ENCODE measurements at regions not wholly inside any gene's neighbourhood (a gene's known extent, or its start where the extent isn't known, plus 50 kb on each side); places are given as distances from the start of the nearest gene placed in this dataset.

DNA sequence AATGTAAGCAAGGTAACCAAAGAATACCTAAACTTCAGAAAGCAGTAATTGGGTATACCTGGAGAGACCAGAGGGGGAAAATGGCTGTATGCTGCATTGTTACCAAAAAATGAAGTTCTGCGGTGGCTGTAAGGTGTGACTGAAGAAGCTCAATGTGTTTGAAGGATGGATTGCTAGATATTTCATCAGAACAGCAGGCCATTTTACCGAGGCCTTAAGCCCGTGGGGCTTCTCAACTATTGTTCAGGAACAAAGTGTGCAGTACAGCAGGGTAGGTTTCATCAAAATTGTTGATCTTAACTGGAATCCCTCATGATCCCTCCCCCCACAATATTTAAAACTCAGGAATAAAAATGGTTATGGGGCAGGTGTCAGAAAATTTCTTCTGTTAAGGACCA, 204.0 kb upstream of the GHITM start:
- no peak for DNase-seq (ENCODE audit: low read depth)

DNA sequence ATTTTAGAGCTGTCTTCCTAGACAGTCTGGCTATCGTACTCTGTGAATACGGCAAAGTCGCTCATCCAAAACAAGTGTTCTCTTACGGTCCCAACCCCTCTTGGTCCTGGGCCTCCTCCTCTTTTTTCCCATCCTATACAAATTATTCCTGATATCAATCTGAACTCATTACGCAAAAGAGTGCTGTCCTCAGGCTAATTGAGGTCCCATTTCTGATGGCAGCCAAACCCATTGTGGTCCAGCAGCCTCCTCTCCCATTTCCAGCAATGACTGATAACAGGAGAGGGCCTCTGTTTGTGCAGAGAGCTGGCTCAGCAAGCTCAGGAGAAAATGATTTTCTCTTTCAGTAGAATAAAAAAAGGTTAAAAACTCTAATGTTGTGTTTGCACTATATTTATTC, 203.4 kb upstream of the GHITM start:
- DNase-seq (ENCODE audit: low read depth) = no peak

DNA sequence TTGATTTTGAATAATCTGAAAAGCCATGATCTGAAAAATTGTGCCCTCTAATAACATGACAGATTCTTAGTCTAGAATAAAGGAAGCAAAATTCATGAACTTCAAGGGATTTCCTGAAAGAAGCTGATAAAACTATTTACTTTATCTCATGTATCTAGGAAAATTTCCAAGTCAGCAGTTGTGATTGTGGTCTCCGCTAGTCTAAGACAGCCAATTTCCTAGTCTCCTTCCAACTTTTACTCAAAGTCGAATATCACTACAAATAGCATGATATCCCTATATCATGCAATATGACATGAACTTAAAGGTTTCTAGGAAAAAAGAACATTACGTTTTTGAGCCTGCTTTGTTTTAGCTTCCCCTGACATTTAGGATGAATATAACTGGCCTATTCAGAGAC, 202.1 kb upstream of the GHITM start:
- DNase-seq (ENCODE audit: low read depth) = no peak

DNA sequence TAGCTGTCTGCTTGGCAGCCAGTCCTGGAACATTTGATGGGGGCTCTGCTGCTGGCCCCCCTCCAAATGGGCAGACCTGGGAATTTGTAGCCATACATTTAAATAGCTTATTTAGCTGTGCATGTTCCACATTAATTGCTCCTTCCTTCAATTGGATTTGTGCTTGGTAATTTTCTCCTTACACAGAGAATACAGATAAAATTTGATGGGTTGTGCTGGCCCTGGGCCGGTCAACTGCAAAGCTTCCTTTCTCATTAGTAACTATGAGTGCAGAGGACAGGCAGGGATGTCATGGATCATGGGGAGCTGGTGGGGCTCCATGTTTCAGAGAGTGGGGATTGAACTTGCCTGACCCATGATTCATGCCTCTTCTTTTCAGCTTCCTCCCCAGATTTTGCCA, 201.5 kb upstream of the GHITM start:
- DNase-seq (ENCODE audit: low read depth) = no peak

DNA sequence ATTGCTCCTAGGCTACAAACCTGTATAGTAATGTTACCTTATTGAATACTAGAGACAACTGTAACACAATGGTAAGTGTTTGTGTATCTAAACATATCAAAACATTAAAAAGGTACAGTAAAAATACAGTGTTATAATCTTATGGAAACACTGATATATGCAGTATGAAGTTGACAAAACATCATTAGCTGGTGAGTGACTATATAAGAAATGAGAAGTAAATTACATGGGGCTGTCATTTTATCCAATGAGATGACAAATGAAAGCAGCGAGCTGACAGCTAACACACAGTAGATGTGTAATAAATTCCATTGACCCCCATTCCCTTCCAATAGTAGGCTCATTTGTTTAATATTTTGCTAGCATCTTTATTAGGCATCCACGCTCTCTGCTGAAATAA, 198.1 kb upstream of the GHITM start:
- no peak for DNase-seq (ENCODE audit: low read depth)

DNA sequence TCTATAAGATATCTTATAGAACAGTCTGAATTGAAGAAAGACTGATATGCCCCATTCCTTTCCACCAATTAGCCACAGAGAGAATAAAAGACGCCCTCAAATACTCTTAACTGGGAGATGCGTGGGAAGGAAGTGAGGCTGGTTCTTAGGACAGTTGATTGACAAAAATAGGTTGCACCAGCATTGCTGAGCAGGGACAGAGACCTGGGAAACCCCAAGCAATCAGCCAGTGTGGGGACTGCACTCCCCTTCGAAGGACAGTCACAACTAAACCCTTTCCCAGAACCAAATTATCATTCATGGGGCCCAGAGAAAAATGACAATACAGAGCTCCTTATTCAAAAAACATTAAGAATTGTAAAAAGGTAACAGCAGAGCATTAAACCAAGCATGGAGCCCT, 196.9 kb upstream of the GHITM start:
- no peak for DNase-seq (ENCODE audit: low read depth)

DNA sequence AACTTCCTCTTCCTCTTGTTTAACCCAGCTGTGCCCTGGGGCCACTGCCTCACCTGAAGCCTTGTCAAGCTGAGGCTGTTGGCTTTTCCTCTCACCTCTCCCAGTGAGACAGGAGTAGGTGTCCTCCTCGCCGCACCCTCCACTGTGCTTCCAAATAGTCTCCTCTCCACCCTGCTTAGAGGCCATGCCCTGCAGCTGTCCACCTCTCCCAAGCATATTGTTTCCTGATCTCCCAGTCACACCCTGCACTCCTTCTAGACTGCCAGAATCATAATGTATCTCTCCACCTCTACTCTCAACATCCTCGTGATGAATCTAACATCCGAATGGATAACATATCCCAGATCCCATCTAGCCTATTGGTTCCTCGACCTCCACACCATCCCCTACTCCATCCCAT, 196.3 kb upstream of the GHITM start:
- DNase-seq (ENCODE audit: low read depth) = no peak

DNA sequence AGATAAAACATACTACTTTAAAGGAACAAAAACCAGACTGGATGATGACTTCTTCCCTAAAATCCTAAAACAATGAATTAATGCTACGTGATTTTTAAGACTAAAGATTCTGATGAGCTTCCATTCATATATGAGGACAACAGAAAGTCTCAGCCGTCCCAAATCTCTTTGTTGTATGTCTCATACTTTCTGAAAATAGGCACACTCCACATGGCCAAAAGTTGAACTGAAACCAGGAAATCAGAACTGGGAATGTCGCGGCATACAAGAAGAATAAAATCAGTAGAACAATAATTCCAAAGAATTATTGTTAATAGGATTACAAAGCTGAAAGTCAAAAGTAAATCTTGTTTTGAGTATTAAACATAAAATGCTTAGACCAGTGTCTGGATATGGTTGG, 195.4 kb upstream of the GHITM start:
- no peak for DNase-seq (ENCODE audit: low read depth)

DNA sequence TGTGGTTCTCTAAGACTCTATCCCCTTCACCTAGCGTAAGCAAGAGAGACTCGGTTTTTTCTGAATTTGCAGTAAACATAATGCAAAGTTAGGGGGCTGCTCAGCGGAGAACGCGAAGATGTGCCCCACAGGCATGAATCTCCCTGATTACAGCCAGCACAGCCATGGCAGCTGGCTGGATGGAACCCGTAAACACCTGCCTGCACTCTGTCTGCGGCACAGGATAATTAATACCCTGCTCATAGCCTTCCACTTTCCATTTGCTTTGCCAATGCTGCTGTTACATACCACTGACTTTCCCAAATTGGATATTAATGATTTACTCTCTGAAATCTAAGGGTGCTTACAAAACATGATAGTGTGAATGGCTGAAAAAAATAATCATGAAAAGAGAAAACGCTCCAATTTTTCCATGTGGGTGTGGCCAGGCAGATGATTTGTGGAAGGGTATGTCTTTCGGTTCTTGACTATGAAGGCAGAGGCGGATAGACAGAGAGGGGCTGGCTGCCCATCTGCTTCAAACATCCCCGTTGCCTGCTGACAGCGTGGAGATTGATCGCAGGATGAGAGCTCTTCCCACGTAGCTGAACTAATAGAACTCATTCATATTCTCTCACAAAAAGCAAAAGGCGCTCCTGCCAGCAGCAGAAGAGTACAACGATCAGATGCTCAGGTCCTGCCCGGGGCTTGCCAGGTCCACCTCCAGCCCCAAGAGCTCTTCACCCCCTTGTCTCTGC, 193.2 kb upstream of the GHITM start:
- DNase-seq (ENCODE audit: low read depth) = no peak

DNA sequence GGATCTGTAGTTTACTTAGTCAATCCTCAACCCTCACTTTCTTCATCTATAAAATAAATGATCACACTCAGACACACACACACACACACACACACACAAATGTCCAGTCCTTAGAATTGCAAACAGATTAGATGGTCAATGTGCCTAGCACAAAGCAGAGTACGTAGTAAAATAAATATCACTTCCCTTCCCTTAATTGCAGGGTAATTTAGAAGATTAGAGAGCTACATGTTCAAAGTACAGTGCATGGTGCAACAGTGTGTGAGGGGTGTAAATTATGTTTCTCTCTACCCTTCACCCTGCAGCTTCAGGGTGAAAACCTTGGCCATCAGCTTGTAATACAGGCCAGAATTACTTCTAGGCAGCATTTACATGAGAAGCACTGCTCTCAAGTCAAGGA, 187.0 kb upstream of the GHITM start:
- DNase-seq (ENCODE audit: low read depth) = no peak

DNA sequence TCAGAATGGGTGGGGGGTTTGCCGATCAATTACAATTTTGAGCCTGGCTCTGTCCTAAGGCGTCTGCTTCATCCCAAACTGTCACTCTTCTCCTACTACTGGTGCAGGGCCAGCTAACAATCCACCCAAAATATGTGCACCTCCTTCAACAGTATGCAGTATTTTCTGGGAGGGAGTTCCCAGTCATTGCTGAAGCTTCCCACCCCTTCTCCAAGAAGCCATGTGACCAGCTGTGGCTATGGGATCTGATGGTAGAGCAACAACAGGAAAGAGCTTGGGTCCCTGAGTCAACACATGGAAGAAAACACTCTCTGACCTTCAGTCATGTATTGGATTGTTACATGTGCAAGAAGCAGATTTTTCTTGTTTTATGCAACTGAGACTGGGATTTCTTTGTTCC, 185.7 kb upstream of the GHITM start:
- DNase-seq (ENCODE audit: low read depth) = no peak

DNA sequence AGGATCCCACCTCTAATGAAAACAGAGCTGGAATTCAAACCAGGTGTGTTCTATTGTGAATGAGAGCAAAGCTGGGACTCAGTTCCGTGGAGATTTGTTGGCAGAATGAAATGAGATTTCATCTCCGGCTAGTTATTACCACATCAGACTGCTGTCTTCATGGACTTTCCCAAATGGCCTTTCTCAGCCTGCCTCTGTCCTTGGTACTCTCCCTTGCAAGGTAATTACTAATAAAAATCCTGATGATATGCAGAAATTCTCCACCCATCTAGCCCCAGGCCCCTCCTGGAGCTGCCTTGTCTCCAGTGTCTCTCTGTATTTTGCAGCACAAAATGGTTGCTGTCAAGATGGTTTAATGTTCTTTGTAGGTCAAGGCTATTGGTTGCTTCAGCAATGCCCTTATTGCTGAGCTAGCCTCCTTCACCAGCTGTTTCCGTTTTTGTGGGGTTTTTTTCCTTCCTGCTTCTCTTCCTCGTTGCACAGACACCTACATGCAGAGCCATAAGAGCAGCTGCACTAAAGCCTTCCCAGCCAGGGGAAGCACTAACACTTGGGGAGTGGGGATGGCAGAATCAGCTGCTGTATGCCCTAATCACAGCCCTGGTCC, 185.0 kb upstream of the GHITM start:
- no peak for DNase-seq (ENCODE audit: low read depth)

DNA sequence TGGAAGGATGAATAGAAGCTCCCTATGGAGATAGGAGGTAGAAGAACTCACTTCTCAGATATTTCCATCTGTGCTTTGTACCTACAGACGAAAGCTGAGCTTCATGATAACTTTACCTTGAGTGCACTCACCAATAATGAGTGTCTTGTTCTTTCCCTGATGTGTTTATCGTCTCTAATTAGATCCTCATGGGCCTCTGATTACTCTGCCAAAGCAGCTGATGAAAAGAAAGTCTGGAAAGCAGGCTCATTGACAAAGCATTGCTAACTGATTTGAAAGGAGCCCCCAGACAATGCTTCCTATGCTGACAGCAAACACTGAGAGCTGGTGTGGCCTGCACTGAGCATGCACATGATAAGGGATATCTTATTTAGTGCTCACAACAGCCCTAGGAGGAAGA, 183.9 kb upstream of the GHITM start:
- no peak for DNase-seq (ENCODE audit: low read depth)

DNA sequence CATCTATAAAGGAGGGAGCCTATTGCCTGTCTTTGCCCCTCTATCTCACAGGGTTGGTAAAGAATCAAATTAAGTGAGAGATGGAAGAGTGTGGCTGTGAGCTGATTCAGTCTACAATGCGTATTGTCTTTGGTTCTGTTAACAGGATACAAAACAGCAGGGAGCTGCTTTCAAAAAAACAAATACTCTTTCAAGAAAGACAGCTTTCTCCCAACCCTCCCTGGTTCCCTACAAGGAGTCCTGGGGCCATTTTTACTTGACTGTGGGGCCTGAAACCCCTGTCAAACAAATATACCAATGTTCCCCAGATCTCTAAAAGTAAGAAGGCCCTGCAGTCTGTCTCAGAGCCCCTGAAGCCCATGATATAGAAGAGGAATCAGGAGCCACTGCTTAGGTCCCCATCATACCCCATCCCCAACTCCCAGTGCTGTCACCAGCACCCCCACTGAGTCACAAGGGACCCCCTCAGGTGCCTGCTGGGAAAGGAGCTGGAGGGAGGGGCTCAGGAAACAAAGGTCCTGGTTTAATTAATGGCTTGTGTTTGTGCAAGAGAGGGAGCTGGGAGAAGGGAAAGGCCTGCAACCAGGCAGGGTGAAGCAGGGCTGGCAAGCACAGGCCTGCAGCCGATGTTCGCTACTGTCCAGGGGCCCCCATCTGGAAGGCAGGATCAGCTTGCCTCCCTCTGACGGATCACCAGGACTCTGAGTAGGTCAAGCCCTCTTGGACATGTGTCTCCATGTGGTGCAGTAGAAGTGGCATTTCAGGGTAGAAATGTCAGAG, 182.0 kb upstream of the GHITM start:
- DNase-seq (ENCODE audit: low read depth) = no peak

DNA sequence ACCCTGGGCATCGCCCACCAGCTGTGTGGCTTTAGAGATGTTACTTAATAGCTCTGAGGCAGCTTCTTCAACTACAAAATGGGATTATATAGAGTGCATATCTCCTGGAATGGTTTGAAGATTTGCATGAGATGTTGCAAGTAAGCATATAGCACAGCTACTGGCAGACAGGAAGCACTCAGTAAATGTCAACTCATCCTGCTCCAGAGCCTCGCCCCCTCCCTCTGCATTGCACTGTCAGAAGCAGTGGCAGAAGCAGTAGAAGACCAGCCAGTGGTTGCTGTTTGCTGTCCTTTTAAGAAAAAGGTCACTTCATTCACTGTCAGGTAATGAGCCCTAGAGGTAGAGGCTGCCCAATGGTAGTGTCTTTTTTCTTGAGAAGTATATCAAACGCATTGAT, 180.0 kb upstream of the GHITM start:
- no peak for DNase-seq (ENCODE audit: low read depth)

DNA sequence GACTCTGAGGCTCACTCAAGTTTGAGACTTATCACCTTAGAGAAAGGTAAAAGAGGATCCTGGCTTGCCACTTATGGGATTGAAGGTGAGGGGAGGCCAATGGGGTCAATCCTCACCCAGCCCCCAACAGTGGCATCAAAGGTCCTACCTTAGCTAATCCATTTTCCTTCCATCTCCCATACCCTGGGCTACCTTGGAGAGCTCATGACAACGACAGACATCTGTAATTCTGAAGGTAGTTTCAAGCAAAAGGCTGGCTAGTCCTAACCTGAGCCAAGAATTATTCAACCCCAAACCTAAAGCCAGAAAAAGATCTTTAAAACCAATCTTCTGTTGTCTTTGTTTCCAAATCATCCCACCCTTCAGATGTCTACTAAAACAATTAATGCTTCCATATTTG, 179.2 kb upstream of the GHITM start:
- no peak for DNase-seq (ENCODE audit: low read depth)

DNA sequence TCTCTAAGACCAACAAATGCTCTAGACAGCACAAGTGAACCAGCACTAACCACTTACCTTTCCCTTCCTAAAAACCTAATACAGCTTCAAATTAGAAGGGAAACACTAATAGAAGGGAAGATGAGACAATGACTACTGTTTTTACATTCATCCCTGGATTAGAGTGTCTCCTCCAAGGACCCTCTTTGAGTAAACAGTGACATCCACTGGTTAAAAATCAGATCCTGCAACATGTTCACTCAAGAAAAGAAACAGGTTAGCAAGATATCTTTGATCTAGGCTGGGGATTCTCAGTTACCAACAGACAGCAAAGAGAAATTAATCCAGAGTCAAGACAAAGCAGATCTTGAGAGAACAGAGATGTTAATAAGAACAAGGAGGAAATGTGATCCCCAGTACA, 177.7 kb upstream of the GHITM start:
- DNase-seq (ENCODE audit: low read depth) = no peak

DNA sequence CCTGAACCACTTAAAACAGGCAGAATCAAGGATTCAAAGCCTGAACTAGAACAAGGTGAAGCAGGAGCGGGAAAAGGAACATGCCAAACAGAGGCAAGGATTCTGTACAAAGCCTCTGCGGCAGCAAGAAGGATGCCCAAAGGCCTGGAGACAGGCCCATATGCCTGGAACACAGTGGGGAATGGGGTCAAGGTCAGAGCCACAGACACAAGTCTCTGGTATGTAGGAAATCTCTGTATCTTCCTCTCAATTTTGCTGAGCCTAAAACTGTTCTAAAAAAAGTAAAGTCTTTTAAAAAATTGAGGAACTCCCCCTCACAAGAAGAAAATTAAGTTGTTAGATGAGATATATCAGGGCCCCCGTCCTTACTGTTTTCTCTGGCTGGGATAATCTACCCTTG, 175.9 kb upstream of the GHITM start:
- no peak for DNase-seq (ENCODE audit: low read depth)

DNA sequence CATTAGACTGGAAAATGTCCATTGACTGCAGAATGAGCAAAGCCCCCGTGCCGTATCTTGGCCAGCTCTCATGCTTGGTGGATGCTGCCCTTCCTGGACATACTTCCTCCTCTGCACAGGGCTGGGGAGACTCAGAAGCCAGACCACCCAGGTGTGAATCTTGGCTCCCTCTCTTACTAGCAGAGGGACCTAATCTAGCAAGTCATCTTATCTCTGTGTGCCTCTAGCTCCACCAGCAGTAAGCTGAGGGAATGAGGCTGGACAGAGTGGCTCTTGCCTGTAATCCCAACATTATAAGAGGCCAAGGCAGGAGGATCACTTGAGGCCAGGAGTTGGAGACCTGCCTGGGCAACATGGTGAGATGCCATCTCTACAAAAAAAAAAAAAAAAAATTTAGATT, 173.8 kb upstream of the GHITM start:
- no peak for DNase-seq (ENCODE audit: low read depth)

DNA sequence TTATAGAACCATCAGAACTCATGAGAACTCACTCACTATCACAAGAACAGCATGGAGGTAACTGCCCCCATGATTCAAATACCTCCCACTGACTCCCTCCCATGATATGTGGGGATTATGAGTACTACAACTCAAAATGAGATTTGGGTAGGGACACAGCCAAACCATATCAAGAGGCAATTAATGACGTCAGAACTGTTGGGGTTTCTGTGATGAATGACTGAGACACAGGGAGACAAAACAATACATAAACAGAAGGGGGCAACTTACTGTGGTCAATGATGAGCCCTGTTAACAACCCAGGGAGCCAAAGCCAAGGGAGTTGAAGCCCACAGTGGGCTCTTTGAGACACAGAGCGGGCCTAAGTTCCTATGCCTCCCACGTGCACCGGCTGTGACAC, 171.3 kb upstream of the GHITM start:
- no peak for DNase-seq (ENCODE audit: low read depth)

DNA sequence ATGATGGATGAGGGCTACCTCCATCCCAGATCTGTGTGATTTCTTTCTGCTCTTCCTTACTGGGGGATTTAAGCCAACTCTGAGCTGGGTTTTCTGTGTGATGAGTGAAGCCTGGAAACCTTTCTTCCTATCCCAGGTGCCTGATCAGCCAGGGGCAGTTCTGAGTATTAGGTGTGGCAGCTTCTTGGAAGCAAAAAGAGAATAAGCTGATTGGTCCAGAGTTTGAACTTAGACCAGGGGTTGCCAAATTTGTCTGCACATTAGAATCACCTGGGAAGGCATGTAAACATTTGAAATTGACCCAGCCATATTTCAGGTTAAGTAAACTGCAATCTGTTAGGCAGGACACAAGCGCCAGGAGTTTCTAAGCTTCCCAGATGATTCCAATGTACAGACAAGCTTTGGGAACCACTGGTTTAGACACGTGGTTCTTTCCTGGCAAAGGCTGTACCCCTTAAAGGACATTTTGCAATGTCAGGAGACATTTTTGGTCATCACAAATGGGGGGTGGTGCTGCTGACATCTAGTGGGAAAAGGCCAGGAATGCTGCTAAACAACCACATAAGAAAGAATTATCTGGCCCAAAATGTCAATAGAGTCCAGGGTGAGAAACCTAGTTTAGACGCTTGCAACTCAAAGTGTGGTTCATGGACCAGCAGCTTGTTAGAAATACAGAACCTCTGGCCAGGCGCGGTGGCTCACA, 160.5 kb upstream of the GHITM start:
- DNase-seq (ENCODE audit: low read depth) = no peak

DNA sequence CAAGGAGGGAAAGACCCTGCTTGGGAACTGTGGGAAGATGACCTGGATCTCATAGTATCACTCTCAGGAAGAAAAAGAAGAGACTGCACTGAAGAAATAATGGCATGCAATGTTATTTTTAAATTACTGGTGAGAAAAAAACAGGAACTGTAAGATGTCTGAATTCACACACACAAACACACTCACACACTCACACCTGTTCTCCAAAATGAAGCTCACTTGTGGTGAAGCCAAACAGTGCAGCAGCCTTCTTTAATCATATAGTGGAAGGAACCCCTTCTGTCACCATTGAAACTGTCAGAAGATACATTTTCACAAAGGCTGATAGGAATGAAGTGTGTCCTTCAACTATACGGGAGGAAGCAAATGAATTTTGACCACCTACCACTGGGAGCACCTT, 156.5 kb upstream of the GHITM start:
- DNase-seq (ENCODE audit: low read depth) = no peak
